Keratinocyte (primary cell): ENCODE measurements at regions not wholly inside any gene's neighbourhood (a gene's known extent, or its start where the extent isn't known, plus 50 kb on each side); places are given as distances from the start of the nearest gene placed in this dataset.

Experiments used
- EZH2 ChIP-seq: IDR thresholded peaks from one replicate; pipeline ENCODE4 v1.6.1; 2012; ENCODE audit warnings: inconsistent platforms, mild to moderate bottlenecking, low read length, moderate library complexity
- TF ChIP-seq, protein P1 (sequence below), 3 experiments: IDR thresholded peaks in 1 of 3; conservative IDR thresholded peaks in 1 of 3; optimal IDR thresholded peaks in 1 of 3; 2 replicates in 2 of 3; 3 replicates in 1 of 3; pipeline versions ENCODE3 to v1.5.1; 2011; ENCODE audit warnings: low read length in 3 of 3, mild to moderate bottlenecking in 3 of 3, moderate library complexity in 2 of 3, control low read depth in 1 of 3, inconsistent platforms in 1 of 3; ENCODE audit not compliant: insufficient read depth in 2 of 3; ENCODE audit errors: extremely low read depth in 1 of 3

- no peak for TF ChIP-seq EZH2
- TF ChIP-seq, protein P1, sequence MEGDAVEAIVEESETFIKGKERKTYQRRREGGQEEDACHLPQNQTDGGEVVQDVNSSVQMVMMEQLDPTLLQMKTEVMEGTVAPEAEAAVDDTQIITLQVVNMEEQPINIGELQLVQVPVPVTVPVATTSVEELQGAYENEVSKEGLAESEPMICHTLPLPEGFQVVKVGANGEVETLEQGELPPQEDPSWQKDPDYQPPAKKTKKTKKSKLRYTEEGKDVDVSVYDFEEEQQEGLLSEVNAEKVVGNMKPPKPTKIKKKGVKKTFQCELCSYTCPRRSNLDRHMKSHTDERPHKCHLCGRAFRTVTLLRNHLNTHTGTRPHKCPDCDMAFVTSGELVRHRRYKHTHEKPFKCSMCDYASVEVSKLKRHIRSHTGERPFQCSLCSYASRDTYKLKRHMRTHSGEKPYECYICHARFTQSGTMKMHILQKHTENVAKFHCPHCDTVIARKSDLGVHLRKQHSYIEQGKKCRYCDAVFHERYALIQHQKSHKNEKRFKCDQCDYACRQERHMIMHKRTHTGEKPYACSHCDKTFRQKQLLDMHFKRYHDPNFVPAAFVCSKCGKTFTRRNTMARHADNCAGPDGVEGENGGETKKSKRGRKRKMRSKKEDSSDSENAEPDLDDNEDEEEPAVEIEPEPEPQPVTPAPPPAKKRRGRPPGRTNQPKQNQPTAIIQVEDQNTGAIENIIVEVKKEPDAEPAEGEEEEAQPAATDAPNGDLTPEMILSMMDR (optimal IDR thresholded peaks at IDR 0.05 in 1 of 3, IDR thresholded peaks at IDR 0.05 in 1 of 3, conservative IDR thresholded peaks at IDR 0.05 in 1 of 3; ENCODE audit: extremely low read depth in 1 of 3, insufficient read depth in 2 of 3, low read length in 3 of 3): no peak
These were observed 187.3 kb upstream of the CFAP20DC start for GRCh38 chr3:59237121-59237520.
